Umbilical cord (tissue), 1 donor: ENCODE measurements at regions not wholly inside any gene's neighbourhood (a gene's known extent, or its start where the extent isn't known, plus 50 kb on each side); places are given as distances from the start of the nearest gene placed in this dataset.

Source experiments
- DNase-seq: peaks from one replicate; pipeline ENCODE4 v3.0.0-alpha.2; 2015; ENCODE audit warnings: low spot score

GRCh38 chr5:4627929-4628328, 512.2 kb upstream of the ADAMTS16 start:
- DNase-seq = no peak

- no peak for DNase-seq
Observed at GRCh38 chr5:4628645-4629385, 511.3 kb upstream of the ADAMTS16 start.

GRCh38 chr5:4630031-4630430, 510.1 kb upstream of the ADAMTS16 start:
- DNase-seq = no peak

- no peak for DNase-seq
Observed at GRCh38 chr5:4634342-4634741, 505.8 kb upstream of the ADAMTS16 start.

GRCh38 chr5:4636378-4636777, 503.8 kb upstream of the ADAMTS16 start:
- DNase-seq = no peak

DNA sequence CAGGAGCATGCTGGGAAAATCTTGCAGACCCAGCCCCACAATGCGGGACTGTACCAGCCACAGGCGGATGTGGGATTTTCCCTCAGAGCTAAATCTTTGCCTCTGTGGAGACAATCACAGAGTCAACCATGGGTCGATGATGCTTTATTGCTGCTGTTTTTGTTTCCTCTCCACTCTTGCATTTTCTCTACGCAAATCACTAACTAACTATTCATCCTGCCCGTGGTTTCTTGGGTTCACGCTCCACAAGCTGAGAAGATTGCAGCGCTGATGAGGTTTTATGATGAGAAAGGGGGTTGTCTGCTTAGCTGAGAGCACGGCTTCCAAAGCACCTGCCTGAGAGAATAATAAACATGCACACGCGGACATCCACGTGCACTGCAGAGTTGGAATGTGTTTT, 500.2 kb upstream of the ADAMTS16 start:
- no peak for DNase-seq

GRCh38 chr5:4640795-4641194, 499.3 kb upstream of the ADAMTS16 start:
- no peak for DNase-seq

- DNase-seq = no peak
Observed at GRCh38 chr5:4642525-4642924, 497.6 kb upstream of the ADAMTS16 start.

DNA sequence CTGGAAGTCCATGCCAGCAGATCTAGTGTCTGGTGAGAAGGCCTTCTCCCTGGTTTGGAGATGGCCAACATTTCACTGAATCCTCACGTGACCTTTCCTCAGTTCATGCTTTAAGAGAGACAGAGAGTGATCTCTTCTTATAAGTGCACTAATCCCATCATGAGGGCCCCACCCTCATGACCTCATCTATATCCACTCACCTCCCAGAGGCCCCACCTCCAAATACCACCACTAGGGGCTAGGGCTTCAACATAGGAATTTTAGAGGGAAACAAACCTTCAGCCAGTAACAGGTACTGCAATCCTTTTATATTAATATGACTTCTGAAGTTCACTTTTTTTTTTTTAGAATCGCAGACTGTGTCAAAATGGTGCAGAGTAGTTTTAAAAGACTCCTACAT, 496.9 kb upstream of the ADAMTS16 start:
- no peak for DNase-seq

GRCh38 chr5:4643960-4644359, 496.2 kb upstream of the ADAMTS16 start:
- no peak for DNase-seq

DNA sequence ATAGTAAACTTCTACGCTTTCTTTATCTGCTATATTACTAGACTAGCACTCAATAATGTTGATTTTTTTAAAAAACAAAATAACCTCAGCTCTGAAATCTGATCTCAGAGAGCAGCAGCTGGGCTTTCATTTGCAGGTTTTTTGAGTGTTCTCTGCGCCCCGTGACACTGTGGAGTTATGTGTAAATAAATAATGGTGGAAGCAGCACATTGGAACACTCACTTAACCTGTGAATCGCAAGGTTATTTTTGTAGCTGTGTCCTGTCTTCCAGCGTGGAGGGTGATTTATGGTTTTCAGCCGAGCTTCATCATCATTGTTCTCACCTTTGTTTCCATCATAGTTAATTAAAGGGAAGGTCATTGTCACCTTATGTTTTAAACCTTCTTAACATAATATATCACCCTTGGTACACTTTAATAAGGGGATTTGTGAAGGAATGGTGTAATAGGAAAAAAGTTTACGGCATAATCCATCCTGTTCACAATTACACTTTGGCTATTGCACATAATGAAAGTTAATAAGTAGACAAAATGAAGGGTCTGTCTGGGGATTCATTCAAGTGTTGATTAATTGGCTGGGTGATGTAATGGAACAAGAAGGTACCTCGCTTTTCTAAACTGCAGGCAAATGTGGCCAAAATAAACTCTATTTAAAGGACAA, 493.3 kb upstream of the ADAMTS16 start:
- DNase-seq = no peak

DNA sequence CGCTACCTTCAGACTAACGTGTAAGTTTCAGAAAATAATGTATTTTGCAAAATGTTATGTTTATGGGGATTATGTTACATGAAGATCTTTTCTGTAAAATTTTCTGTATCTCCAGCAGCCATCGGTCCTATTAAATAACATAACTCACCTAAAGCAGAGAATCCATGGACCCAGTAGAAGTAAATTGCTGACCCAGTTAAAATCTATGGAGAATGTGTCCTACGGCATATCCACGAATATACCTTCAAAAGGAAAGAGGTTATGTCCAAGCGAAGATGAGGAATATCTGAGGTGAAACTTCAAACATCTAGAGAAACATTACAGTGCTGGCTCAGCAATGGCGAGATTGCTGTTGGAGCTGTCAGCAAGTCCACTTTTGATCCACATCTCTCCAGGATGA, 492.2 kb upstream of the ADAMTS16 start:
- no peak for DNase-seq

DNA sequence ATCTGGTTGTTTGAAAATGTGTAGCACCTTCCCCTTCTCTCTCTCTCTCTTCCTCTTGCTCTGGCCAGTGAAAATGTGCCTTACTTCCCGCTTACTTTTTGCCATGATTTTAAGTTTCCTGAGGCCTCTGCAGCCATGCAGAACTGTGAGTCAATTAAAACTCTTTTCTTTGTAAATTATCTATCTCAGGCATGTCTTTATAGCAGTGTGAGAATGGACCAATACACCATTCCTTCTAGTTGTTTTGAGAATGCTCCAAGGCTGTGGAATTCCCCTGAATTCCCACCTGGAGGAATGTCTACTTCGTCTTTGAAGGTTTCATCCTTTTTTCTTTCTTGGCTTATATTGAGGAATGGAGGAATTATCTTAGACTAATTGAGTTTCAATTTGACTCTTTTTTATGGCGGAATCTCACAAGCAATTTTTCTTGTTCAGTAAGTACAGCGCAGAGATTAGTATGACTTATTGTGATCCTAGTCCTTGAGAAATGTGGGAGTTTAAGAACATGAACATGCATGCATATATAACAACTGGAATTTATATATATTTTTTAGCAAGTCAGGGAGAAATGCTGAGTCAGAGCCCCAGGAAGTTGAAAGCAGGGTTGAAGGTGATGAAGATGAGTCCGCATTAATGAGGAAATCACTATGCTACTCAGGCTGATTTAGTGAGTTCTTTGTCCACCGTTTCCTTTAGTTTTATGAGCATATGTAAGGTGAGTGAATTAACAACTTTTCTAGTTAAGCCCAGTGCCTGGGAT, 488.1 kb upstream of the ADAMTS16 start:
- DNase-seq = no peak

DNA sequence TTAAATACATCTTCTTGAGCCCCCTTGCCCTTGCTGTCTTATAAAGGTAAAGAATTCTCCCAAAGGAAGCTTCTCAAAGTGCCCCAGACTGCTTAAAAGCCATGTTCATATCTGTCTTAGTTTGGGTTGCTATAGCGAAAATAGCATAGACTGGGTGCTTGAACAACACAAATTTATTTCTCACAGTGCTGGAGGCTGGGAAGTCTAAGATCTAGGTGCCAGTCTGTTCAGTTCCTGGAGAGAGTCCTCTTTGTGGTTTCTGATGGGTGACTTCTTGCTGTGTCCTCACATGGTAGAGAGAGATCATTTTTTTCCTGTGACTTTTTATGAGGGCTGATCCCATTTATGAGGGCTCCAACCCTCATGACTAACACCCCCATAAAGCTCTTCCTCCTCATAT, 486.7 kb upstream of the ADAMTS16 start:
- no peak for DNase-seq

DNA sequence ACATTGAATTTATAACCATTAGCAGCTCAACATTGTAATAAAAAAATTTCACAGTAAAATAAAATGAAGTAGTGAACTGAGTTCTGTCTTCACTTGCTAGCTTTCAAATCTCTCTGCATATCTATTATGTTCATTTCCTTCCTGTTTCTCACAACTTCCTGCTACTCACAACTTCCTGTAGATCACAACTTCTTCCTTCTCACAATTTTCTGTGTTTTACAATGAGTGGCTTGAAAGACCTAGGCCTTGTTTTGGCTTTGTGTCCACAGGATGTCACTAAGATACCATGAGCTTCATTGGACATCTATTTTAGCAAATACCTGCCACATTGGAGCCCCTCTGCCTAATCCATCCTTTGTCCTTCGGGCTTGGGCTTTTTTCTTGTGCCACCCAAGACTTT, 480.3 kb upstream of the ADAMTS16 start:
- DNase-seq = no peak

DNA sequence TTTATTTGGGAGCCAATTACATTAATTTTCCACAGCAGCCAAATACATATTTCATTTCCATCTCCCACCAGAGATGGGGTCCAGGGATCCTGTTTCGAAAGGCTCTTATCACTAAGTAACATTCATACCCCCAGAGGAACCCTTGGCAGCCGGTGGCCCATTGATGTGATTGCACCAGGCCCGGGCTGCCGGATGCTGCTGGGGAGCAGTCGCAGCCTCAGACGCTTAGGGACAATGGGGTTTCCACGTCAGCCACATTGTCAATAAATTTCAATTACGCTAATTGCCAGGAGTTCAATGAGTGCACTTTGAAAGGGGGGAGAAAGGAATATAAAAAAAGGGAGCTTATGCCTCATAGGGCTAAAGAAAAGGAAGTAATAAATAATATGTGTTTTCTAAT, 478.8 kb upstream of the ADAMTS16 start:
- no peak for DNase-seq

GRCh38 chr5:4661836-4662235, 478.3 kb upstream of the ADAMTS16 start:
- DNase-seq = no peak

- DNase-seq = no peak
Observed at GRCh38 chr5:4662756-4663155, 477.4 kb upstream of the ADAMTS16 start.

- DNase-seq = no peak
Observed at GRCh38 chr5:4665911-4666310, 474.2 kb upstream of the ADAMTS16 start.

- DNase-seq = peak; percentile 7
Observed at GRCh38 chr5:4674166-4674565, 466.0 kb upstream of the ADAMTS16 start.

DNA sequence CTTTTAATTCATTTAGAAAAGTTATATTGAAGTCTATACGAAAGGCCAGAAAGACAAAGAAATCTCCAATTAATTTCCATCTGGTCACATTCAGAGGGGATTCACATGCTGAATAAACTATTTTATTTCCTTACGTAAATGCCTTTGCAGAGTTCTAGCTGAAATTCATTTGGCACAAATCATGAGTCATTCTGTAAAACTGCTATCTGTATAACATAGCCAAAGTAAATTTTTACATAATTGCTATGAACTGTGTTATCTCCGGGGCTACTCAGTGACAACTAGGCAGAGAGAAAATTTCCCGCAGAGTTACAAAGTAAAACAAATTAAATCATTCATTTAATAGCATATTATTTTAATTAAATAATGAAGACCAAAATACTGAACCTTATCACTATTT, 463.2 kb upstream of the ADAMTS16 start:
- no peak for DNase-seq

DNA sequence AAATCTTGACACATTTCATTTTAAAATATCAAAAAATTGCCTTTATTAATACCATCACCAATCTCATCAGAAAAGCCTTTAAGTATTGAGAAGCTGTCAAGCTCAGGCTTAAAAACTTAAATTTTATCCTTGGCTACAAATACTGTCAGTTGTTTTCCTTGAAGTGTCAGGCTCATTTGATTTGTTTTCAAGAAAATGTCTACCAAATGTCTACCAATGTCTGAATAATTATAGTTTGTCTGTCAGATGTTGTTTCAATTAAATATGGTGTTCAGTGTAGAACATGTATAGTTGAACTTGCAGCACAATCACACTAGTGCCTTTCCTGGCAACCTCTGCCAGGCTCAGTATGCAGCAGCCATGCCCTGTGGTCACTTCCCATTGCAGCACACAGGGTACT, 455.2 kb upstream of the ADAMTS16 start:
- DNase-seq = no peak

GRCh38 chr5:4698596-4698995, 441.5 kb upstream of the ADAMTS16 start:
- no peak for DNase-seq
